ENCODE measurements at regions not wholly inside any gene's neighbourhood (a gene's known extent, or its start where the extent isn't known, plus 50 kb on each side); places are given as distances from the start of the nearest gene placed in this dataset.

GRCh38 chr5:111676466-111676865, 80.5 kb downstream of the NREP start:
- TF ChIP-seq ZNF274 (IDR thresholded peaks at IDR 0.05; ENCODE audit: low read depth, low read length) (no peak), SUZ12 (IDR thresholded peaks at IDR 0.05; ENCODE audit: extremely low read depth, insufficient read depth, insufficient read length) (no peak)

Measured in NT2/D1 (cell line).